Esophagus mucosa (tissue), 1 donor: ENCODE measurements at regions not wholly inside any gene's neighbourhood (a gene's known extent, or its start where the extent isn't known, plus 50 kb on each side); places are given as distances from the start of the nearest gene placed in this dataset.

Source experiments
- ATAC-seq: fragments of 200-7000 bp; cut with Tn5 transposase; one replicate; pipeline ENCODE4 v1.9.1; 2020
- donor health status: DM: yes; HTN: yes; CAD: no.

DNA sequence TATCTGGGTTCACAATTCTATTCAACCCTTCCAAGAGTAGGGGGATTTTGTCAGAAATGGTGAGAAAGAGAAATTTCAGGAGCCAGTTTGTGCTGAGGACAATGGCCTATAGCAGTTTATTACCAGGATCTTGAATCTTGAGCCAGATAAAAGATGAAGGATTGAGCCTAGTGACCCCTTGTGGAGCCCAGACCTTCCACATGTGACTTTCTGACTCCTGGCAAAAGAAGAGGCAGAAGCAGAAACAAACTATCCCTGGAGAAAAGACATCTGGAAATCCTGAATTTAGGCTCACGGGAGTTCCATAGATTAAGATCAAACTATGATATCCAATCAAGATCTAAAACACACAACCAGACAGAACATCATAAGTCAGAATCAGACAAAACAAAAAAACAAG lies 60.9 kb upstream of the CHRM2 start:
- ATAC-seq: no peak

DNA sequence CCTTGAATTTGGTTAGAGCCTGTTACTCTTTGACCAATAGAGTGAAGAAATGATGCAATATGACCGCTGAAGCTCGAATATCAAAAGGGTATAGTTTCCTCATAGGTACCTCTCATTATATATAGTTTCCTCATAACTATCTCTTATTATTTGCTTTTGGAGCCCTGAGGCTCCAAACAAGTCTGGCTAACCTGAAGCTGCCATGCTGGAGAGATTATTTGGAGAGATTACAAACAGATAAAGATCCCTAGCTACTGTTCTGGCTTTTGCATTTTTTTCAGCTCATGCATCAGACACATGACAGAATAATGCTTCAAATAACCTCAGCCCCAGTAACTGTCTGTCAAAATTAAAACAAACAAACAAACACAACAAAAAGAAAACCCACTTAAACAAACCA lies 65.4 kb upstream of the CHRM2 start:
- no peak for ATAC-seq

DNA sequence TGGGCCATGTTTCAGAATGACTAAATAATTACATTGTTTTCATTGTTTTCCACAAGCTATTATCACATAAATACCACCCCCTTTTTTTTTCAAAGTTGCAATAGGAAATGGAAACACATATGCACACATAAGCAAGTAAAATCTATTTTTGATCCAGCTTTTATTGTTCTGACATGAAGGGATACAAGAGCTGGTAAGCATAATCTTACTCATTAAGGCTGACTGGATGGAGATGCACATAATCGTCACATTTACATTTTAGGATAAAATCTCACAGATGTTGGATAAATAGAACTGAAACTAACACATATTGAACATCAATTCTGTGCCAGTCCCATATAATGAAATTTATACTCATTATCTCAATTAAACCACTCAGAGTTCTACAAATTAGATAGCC lies 84.5 kb upstream of the CHRM2 start:
- ATAC-seq: no peak

DNA sequence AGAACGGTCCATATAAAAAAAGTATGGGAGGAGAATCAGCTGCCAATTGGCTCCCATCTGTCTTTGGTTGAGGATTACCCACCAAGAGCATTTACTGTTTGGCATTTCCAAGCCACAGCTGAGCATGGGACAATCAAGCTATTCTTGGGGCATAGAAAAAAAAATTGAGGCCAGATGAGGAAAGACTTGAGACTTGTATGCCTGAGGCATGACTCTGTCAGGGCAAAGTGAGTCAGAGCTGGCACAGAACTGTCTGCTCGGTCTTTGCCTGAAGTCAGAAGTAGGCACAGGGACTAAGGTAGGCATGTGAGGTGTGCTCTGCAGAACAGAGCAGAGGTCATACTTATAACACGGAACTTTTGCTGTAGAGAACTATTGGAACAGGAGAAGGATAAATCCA lies 126.5 kb upstream of the CHRM2 start:
- no peak for ATAC-seq

DNA sequence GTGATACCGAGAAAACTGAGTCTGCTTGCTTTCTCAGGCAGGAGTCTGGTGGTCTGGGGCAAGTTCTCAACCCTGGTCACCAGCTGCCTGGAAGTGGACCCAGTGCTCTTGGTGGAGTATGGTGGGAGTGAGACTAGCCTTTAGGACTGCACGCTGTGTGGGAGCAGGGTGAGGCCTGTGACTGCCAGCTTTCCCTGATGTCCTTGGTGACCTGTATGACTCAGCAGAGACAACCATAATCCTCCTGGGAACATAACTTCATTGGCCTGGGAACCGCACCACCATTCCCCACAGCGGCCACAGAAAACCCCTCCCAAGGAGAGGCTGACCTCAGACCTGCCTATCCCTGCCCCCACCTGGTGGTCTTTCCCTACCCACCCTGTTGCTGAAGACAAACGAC lies 139.5 kb upstream of the CHRM2 start:
- ATAC-seq: no peak

DNA sequence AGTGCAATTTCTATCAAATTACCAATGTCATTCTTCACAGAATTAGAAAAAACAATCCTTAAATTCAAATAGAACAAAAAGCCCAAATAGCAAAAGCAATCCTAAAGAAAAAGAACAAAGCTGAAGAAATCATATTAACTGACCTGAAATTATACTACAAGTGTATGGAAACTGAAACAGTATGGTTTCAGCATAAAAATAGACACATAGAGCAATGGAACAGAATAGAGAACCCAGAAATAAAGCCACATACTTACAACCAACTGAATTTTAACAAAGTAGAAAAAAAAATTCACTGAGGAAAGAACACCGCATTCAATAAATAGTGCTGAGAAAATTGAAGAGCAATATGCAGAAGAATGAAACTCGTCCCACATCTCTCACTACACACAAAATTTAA lies 142.0 kb upstream of the CHRM2 start:
- ATAC-seq: no peak

DNA sequence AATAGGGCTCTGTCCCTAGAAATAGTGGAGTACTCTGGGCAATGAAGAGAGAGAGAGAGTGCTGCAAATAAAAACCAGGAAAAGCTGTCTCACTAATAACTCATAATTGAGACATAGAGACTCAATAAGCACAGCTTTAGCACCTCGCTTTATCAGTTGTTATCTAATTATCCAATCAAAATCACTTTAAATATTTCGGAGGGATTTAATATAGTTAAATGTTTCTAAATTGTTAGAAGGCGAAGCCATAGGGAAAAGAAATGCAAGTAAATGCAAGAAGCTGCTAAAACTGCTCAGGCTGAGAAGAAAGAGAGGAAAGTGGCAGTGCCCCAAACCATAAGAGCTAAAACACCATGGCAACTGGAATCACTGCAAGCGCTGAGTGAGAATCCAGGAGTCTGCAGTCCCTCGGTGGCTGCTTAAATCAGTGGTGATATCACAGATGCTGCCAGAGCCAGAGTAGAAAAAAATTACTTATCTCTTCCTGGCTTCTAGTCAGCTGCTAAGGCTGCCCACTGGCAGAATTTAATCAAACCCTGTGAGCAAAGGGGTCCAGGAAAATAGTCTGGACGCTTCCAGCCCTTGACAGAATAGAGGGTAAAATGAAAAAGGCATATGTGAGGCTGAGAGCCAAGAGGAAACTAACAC lies 150.4 kb upstream of the CHRM2 start:
- ATAC-seq: no peak

DNA sequence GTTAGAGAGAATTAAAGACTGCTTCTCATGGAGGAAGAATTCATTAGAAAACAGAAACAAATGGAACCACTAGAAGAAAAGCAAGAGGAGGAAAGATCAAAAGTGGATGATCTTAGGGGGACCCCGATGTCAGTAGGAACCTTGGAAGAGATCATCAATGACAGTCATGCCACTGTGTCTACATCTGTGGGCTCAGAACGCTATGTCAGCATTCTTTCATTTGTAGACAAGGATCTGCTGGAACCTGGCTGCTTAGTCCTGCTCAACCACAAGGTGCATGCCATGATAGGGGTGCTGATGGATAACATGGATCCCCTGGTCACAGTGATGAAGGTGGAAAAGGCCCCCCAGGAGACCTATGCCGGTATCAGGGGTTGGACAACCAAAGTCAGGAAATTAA lies 154.4 kb upstream of the CHRM2 start:
- no peak for ATAC-seq

DNA sequence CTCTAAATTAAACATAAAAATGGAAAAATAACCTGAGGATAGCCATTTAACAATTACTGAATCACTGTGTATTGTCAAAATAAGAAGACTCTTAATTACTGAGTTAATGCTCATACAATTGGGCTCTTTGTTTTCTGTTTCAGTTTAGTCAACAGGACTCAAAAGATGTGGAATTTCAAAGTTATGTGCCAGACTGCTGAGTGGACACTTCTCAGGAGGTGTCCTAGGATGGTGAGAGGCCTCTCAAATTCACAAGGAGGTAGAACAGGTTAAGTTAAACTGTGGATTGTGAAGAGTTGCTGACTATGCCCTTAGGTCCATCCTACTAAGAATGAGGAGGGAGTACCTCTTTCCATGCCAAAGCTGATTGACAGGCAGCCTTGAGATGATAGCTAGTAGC lies 157.7 kb upstream of the CHRM2 start:
- ATAC-seq: no peak

DNA sequence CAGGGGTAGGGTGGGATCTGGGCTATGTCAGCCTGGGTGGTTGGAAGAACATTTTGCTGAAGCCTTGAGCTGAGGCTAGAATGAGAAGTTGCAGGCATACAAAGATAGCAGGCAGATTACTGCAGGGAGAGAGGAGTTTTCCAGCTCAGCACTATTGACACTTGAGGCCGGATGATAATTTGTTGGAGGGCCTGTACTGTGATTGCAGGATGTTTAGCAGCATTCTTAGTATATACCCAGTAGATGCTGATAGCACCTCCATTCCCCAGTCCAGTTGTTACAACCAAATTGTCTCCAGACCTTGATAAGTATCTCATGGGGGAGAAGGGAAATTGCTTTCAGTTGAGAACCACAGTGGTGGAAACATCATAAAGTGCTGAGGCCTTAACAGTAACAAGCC lies 158.6 kb upstream of the CHRM2 start:
- ATAC-seq: no peak

DNA sequence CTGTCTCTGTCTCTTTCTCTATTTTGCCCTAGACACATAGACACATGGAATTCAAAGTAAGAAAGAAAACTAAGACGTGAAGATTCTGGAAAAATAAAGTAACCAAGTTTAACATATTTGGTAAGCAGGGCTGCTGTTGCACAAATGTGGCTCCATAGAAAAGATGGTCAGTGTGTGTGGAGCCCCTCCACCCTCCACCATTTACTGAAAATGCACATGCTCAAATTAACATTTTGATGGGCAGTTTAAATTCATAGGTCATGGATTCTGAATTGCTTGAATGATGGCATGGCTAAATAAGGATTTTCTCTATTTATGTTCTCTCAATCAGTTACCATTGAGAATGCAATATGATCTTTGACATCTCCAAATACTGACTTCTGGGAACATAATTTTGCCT lies 165.5 kb upstream of the CHRM2 start:
- ATAC-seq: no peak

DNA sequence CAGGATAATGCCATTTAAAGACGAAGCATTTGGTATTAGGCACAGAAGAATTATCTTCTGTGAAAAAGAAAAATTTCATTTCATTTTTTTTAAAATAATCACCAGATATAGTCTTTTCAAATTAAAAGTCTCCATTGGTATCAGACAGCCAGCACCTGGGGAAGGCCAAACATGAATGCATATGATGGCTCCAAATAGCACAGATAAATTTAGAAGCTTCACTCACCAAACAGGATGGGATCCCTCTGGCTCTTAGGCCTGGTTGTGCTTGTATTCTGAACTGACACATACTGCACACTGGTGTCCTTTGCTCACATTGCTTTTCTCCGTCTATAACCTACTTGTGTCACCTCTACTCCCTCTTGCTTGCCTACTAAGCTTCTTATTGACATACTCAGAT lies 169.5 kb upstream of the CHRM2 start:
- ATAC-seq: no peak

DNA sequence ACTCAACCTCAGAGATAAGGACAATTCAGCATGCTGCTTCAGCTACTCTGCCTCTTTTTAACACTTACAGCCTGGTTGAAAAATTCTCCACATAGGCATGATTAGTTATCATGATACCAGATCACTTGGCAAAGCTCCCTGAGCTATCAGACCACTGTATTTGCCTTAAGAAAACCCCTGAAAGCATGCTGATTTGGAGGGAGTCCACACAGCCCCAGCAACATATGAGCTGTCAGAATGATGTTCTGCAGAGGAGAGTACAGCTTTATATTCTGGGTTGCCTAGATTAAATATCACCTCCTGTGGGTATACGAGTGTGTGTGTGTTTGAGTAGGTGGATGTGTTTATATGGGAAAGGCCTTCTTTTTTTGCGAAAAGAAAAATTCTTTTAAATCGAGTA lies 170.2 kb upstream of the CHRM2 start:
- ATAC-seq: no peak

DNA sequence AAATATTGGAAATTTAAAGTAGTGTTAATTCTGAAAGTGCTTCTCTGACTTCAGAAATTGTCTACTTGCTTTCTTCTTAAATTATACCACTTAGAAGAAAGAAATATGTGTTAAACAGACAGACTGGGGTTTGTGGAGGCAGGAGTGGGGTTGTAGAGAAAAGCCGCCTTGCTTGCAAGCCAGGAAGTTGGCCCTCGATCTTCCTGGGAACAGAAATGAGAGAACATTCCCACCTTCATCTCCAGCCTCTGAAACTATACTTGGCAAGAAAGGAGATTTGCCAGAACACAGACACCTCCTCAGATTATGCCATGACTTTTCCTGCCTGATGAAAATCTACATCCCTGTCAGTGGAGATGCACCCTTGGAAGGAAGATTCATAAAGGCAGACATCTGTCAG lies 171.2 kb upstream of the CHRM2 start:
- ATAC-seq: no peak

DNA sequence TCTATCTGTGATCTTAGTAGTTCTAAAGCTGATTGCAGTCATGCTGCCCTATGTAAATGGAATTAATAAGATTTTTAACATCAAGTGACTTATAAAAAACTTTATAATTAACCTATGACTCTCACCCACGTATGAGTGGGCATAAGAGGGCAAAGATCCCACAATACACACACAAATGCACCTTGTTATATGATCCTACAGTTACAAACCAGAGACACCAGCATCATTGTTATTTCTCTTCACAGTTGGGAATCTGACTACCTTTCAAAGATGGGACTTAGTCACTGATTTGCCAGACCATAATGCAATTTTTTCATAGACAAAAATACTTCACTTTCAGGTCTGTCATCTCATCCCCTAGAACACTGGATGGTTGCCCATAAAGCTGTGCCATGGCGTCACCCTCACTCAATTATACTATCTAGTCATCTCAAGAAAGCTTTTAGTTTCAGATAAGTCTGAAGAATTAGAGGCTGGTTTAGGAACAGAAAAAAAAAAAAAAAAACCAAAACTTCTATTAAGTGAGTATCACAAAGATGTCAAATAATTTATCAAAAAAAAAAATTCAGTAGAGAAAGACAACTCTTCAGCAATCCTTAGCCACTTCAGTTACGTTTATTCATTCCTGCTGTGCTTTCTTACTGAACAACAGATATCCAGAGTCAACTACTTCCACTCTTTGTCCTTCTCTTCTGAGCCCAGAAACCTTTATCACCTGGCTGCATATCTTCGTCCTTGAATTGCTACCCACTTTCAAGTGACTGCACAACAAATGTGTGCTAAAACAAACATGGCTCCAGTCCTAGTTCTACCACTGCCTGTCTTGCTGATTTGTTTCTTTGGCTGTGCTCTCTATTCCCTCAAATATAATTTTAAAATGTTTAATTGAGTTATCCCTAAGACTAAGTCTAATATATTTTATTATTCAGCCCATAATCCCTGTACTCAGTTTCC lies 175.0 kb upstream of the CHRM2 start:
- no peak for ATAC-seq

DNA sequence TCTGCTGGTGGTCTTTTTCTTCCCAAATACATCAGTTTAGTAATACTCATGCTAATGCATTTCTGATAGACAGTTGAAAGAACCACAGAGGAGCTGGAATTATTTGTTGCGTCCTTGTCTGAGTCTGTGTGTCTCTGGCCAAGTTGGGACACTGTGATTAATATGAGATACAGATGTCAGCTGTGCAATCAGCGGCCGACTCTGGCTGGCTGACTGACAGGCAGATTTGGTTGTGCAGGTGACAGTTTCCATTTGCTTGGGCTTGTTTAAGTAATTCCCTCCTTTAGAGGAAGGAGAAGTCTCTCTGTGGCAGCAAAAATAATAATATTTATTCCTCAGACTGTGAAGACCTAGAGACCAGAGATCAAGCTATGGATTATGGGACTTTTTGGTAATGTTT lies 176.2 kb upstream of the CHRM2 start:
- ATAC-seq: no peak

DNA sequence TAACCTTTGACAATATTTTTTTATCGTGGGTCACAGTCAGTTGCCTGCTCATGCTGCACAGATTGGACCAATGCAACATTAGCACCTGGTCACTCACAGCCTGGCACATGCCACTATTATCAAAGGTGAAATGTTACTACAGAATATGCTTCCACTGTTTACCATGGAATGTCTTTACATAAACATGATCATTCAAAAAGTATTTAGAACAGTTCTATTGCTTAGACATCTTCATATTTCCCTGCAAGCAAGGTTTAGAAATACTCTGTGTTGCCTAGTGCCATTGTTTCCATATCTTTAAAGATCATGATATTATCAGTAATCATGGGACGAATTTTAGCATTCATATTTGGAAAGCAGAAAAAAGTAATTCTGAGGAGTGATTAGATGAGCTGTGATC lies 179.9 kb upstream of the CHRM2 start:
- no peak for ATAC-seq

DNA sequence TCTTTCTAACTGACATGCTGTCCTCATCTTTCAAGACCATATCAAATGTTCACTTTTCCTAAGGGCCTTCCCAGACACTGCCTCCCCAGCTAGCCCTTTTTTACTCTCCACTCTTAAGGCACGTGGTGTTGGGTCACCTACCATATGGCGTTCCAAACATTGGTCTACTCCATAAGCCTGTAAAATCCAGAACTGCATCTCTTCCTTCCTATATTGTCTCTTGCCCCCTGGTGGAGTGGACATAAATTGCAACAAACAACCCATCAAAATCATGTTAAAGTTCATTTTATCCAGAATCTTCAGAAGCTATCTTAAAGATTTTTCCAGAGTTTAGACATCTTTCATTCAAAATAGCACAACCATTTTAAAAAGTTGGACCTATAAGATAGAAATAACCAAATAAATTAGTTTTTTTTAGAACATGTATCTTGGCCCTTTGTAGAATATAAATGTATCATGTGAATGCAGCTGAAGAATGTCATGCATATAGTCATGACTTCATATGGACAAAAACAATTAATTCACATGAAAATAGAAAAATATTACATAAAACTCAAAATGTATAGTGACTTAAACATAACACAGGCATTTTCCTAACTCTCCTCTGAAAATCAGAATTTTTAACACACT lies 180.6 kb upstream of the CHRM2 start:
- ATAC-seq: no peak

DNA sequence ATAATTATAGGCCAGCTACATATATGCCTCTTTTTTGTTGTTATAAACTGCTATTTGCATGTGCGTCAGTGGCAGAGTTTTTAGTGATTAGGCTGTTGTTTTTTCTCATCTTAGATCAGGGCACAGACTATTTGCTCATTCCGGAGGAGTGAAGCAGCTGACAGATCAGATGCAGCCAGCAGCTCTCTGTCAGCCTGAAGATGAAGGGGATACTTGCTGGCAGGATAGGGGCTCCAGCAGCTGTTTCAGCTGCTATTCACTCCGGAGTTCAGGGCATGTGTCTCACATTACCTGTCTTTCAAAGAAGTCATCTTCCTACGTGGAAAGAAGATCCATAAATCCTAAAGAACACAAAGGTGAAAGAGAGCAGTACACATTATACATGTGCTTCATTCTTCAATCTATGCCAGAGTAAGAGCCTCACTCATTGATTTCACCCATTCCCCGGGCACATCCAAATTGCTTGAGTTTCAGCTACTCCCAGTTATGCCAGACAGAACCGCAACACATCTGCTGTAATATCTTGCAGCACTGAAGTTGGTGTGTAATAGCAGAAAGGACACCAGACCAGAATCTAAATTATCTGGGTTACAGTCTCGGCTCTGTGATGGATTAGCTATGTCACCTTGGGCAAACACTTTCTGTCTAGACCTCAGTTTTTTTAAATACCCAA lies 182.8 kb upstream of the CHRM2 start:
- ATAC-seq: no peak

DNA sequence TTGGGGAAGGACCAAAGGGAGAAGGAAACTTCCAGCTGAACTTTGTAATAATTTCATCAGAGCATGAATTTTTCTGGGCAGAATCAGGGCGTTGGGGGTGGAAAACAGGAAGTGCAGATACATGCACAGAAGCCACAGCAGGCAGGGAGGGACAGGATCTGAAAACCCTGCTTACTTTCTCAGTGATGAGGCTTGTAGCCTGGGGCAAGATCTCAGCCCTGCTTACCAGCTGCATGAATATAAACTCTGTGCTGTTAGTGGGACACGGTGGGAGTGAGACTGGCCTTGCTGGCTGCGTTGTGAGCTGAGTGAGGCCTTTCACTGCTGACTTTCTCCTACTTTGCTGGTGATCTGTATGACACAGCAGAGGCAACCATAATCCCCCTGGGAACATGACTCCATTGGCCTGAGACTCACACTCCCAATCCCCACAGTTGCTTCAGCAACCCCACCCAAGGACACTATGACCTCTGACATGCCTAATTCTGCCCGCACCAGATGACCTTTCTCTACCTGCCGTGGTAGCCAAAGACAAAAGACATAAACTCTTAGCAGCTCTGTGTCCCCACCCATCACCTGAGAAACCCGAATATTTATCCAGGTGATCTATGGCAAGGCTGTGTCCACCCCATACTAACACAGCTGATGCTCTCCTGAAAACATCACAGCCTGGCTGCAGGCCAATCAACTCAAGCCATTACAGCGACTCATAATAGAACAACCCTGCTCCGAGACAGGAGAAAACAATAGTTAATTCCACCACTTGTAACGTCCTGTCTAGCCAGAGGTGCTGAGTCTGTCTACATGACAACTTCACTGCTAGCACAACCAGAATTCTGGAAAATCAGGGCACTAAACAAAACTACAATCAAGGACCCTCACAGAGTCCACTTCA lies 190.7 kb upstream of the CHRM2 start:
- ATAC-seq: no peak

DNA sequence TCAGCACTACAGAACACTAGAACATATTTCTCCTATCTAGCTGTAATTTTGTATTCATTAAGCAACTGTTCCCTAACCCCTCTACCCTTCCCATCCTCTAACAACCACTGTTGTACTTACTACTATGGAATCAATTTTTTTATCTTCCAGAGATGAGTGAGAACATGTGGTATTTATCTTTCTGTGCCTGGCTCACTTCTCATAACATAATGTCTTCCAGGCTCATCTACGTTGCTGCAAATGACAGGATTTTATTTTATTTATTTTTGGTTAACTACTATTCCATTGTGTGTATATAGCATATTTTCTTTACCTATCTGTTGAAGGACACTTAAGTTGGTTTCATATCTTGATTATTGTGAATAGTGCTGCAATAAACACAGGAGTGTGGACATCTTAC lies 200.9 kb upstream of the CHRM2 start:
- ATAC-seq: no peak

DNA sequence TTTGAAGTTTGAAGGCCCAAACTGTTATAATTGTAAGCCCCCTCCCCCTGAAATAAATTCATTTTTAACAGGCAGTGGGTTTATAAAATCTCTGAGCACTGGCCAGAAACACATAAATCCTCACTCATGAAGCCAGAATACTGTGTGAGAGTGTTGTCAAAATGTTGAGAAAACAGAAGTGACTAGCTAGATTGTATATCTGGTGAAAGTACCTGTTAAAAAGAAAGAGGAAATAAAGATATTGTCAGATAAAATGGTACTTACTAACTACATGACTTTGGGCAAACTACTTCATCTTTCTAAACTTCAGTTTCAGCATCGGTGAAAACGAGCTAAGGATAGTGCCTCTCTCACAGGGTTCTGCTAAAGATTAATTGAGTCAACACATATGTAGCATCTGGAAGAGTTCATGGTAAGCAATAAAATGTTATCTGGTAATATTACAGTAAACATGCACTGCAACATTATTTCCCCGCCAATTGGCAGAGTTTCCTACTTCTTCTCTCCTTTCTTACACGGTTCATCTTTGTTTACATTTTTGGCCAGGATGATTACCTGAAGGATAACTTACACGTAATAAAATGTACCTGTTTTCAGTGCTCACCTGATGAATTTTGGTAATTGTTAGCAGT lies 202.5 kb upstream of the CHRM2 start:
- ATAC-seq: no peak
